OCI-LY1 (cell line): ENCODE measurements at regions not wholly inside any gene's neighbourhood (a gene's known extent, or its start where the extent isn't known, plus 50 kb on each side); places are given as distances from the start of the nearest gene placed in this dataset.

Source experiments
- EZH2 ChIP-seq: fragments of 200-600 bp; sonication (generic), shearing (Covaris generic); IDR thresholded peaks from 2 replicates; pipeline ENCODE4 v1.8.0; 2017; ENCODE audit warnings: borderline replicate concordance, mixed run types, mild to moderate bottlenecking, antibody characterized with exemption, low read length, moderate library complexity, mixed read lengths
- TF ChIP-seq, protein P1 (sequence below): fragments of 200-600 bp; sonication (generic), shearing (Covaris generic); IDR thresholded peaks from 2 replicates; pipeline ENCODE4 v1.5.1; 2017; ENCODE audit warnings: mild to moderate bottlenecking, antibody characterized with exemption, low read length, moderate library complexity, mixed read lengths

DNA sequence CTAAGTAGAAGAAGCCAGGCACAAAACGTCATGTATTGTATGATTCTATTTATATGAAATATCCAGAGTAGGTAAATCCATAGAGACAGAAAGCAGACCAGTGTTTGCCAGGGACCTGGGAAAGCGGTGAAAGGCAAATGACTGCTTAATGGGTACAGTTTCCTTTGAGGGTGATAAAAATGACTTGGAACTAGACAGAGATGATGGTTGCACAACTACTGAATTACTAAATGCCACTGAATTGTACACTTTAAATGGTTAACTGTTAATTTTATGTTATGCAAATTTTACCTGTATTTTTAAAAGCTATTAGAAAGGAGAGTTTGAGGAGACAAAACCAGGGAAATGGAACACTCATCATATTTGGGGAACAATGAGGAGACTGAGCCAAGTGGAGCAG lies 61.8 kb upstream of the USP47 start:
- TF ChIP-seq, protein P1, sequence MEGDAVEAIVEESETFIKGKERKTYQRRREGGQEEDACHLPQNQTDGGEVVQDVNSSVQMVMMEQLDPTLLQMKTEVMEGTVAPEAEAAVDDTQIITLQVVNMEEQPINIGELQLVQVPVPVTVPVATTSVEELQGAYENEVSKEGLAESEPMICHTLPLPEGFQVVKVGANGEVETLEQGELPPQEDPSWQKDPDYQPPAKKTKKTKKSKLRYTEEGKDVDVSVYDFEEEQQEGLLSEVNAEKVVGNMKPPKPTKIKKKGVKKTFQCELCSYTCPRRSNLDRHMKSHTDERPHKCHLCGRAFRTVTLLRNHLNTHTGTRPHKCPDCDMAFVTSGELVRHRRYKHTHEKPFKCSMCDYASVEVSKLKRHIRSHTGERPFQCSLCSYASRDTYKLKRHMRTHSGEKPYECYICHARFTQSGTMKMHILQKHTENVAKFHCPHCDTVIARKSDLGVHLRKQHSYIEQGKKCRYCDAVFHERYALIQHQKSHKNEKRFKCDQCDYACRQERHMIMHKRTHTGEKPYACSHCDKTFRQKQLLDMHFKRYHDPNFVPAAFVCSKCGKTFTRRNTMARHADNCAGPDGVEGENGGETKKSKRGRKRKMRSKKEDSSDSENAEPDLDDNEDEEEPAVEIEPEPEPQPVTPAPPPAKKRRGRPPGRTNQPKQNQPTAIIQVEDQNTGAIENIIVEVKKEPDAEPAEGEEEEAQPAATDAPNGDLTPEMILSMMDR: no peak
- no peak for TF ChIP-seq EZH2
